ENCODE measurements at regions not wholly inside any gene's neighbourhood (a gene's known extent, or its start where the extent isn't known, plus 50 kb on each side); places are given as distances from the start of the nearest gene placed in this dataset.

- TF ChIP-seq ZNF274 (IDR thresholded peaks at IDR 0.05; ENCODE audit: low read depth, low read length) = no peak
- no peak for TF ChIP-seq YY1 (IDR thresholded peaks at IDR 0.05; ENCODE audit: insufficient read depth, insufficient read length)
- TF ChIP-seq SUZ12 (IDR thresholded peaks at IDR 0.05; ENCODE audit: extremely low read depth, insufficient read depth, insufficient read length) = no peak
Observed at GRCh38 chr3:127102188-127102520, 90.8 kb upstream of the PRR23E start.

Data from NT2/D1 (cell line).